HL-60/S4 treated with phorbol 12-myristate 13-acetate at 8.2 ng/mL for 4 days and 3 days (cell line): ENCODE measurements at regions not wholly inside any gene's neighbourhood (a gene's known extent, or its start where the extent isn't known, plus 50 kb on each side); places are given as distances from the start of the nearest gene placed in this dataset.

Source experiments
- in situ Hi-C: fragments of 300-500 bp; cut with MboI; formaldehyde crosslinking; loops from 2 replicates; pipeline ENCODE4 v1.15.0; 2022; ENCODE audit warnings: low sequenced_read_pairs

DNA sequence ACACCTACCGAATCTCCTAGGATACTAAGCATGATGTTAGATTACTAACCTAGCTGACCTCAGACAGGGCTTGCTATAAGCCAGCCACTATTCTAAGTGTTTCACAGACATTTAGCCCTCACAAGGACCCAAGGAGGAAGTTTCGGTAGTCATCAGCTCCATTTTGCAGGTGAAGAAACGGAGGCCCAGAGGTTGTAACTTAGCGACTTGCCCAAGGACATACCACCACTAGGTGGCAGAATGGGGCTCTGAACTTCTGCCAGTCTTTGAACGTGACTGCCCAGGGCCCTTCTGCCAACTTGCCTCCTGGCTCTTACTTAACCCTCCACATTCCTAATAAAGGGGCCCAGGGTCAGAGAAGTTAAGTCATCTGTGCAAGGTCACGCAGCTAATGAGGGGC, 283.5 kb downstream of the C1orf94 start:
- in situ Hi-C loops = no loop called here

DNA sequence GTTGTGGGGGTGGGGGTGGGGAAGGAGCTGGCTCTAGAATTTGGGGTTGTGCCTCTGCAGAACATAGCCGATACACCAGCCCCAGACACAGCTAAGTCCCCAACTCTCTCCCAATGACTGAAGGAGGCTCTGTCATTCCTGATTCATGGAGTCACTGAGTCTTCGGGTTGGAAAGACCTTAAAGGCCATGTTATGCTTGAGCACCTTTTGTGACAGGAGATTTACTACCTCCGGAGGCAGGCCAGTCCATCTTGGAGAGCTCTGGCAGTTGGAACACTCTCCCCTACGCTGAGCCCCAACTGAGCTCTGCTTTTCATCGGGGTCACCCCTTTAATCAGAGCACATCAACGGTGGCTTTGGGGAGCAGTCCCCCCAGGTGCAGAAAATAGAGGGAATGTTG, 284.4 kb upstream of the GJB5 start:
- in situ Hi-C loops = no loop called here

DNA sequence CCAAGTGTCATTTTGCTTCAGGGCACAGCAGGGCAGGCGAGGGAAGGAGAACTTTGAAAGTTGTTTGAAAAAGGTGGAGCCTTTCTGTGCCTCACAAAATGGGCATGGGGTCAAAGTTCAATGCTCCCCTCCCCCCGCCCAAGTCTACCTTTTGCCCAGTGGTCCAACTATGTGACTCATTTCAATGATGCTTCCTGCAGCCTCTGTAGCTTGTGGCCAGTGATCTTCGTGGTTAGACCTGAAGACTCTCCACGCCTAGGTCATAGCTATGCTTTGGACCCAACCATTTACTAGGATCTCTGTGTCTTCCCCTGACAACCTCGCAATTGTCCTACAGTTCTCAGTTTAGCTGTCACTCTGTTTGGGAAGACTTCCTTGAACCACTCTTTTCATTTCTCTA, 280.3 kb upstream of the GJB5 start:
- in situ Hi-C loops = no loop called here

DNA sequence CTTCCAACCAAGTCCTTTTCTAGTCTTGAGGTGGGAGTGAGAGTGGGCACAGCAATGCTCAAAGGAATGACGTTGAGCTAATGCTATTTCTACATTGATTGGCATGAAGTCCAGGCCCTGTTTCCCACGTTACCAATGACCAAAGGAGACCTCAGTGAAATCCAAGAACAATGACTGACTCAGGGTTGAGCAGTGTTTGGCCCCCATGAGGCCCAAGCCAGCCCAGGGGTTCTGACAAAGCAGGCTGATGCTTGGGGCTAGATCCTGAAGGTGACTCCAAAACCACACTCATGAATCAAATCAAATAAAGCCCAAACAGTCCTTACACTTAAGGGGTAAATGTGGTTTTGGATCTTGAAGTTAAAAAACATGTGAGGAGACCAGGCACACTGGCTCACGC, 278.5 kb upstream of the GJB5 start:
- in situ Hi-C loops = no loop called here

DNA sequence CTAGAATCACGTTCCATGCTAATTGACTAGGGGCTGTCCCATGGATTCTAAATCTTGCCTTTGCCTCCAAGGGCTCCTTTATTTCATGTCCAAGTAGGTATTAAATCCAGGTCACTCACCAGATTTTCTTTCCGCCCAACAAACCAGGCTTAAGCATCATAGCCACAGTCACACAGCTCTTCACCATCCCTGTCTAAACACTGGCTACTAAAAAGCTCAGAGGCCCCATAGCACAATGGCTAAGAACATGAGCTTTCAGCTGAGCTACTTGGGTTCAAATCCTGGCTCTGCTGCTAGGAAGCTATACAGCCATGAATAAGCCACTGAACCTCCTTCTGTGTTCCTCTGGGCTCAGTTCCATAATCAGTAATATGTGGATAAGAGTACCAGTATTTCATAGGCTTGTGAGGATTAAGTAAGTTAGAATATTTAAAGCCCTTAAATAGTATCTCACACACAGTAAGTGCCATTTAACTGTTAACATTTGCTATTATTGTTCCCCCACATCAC, 277.2 kb upstream of the GJB5 start:
- in situ Hi-C loops = no loop called here

DNA sequence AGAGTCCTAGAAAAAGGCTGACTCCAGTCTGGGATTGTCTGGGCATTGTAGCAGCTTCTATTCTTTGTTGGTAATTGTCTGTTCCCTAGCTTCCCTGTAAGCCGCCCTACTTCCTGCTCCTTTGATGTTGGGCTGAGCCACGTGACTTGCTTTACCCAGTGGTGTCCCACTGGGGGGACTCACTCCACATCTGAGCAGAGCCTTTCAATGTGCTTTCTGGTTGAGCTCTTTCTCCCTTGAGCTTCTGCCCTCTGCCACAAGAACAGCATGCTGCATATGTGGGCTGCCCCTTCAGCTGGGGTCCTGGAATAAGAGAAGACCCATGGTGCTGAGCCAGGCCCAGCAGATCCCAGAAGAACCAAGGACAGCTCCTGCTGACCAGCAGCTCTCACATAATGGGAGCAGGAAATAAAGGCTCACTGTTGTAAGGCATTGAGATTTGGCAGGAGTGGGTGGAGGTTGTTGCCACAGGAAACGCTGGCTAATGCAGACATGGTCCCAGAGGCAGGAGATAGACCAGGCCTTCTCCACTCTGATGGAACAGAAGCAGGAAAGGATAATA, 276.3 kb upstream of the GJB5 start:
- in situ Hi-C loops = no loop called here

DNA sequence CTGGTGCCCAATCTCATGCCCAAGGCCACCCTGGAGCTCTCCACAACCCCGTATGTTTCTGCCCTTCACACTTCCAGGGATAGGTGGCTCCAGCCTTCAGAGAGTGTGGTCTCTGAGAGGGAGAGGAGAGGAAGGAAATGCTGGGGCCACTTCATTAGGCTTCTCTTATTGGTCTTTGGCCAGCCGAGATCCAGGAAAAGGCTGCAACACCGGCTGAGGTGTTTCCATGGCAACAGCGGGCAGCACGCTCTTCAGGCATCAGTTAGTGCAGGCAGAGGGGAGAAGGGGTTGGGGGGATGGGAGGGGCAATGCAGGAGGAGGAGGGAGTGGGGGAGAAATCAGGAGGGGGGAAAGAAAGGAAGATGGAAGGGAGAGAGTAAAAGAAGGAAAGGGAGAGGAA, 275.1 kb upstream of the GJB5 start:
- in situ Hi-C loops = no loop called here

DNA sequence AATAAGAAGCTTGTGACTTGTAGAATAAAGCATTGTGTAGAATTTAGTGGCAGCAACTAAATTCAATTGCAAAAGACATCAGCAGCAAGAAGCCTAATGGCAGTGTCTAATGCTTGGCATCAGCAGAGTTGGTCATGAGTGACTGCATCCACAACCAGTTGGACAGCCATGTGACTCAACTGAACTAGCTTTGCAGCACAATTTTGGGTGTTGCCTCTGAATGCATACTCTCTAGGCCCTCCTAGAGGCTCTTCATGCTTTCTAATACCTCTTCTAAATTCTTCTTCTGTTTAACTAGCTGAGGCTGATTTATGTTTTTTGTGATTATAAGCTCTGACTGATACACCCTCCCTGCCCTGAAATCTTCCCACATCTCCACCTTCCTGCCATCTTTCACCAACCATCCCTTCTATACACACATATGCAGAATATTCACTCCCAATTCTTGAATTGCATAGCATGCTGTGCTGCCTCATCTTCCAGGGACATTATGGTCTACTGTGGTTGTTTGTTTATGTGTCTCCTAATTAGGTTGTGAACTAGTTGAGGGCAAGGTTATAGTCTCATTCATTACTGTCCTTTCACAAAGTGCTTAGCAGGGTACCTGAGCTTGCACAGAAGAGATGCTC, 266.7 kb upstream of the GJB5 start:
- in situ Hi-C loops = no loop called here

DNA sequence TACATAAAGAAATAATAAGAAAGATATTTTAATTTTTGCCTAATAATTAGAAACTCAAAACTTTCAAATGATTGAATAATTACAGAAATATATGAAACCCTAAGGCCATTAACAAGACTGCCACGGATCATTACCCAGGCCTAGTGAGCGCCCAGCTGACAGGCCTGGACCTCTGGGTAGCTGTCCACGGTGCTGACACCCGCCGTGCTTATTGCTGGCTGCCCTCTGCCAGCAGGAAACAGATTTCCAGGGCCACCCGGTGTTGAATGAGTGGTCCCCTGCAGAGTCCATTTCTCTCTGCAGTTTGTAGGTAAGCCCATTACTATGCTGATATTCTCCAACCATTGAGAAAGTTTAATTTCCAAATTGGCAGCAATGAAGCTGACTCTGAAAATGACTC, 254.4 kb upstream of the GJB5 start:
- in situ Hi-C loops = no loop called here

DNA sequence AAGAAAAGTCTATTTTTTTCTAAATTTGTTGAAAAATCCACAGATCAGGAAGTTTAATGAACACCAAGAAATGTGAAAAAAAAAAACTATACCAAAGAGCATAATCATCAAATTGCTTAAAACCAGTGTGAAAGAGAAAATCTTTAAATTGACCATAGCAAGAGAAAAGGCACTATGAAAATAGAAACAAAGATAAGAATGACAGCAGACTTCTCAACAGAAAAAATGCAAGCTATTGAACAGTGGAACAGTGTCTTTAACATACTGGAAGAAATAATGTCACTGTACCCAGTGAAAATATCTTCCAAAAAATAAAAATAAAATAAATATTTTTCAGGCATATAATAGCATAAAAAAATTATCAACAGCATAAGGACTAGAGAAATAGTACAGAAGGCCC, 243.0 kb upstream of the GJB5 start:
- in situ Hi-C loops = no loop called here

DNA sequence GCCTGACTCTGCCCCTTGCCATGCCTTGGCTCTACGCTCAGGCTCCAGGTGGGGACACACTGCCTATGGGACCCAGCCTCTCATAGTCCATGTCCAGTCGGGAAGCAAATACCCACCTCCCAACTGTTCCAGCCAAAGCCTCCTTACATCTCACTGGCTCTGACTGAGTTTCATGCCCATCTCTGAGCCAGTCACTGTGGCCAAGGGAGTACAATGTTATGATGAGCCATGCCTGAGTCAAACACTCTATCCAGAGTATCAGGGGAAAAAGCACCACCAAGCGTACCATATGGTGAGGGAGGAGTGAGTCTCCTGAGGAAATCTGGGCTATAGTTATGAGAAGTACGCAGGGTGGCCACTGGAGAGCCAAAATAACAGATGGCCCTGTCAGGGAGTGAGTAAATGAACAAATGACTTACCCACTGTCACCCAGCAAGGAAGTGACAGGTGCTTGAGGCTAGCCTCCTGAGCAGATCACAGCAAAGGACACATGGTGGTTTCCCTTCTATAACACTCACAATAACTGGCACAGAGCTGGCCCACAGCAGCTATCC, 236.6 kb upstream of the GJB5 start:
- in situ Hi-C loops = no loop called here

DNA sequence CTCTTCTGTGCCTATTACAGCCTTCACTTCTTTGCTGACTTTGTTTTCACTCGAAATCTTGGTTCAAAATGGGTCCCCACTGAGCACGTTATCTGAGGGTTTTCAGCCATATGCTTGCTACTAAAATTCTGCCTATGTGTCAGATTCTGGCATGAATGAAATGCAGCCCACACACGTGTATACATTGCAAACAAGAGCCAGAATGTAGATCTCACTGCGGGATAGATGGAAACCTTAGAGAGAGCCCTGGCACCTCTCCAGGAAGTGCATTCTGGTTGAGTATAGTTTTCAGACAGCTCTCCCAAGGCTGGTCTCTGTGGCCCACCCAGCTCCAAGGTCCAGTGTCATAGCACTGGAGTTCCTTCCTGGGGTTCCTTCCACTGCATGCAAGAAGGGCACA, 234.7 kb upstream of the GJB5 start:
- in situ Hi-C loops = no loop called here

DNA sequence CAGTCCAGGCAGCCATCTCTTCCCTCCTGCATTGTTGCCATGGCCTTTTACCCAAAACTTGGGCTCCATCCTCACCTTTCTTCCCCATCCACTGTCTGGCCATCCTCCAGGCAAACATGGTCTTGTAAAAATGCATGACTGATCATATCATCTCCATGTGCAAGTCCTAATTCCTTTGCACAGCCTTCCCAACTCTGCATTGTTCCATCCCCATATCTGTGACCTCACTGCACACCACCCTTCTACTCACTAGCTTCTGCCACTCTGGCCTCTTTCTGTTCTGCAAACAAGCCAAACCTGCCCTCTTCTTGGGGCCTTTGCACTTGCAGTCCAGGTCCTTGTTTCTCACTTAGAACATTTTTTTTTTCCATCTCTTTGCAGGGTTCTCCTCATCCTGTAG, 230.1 kb upstream of the GJB5 start:
- in situ Hi-C loops = no loop called here

DNA sequence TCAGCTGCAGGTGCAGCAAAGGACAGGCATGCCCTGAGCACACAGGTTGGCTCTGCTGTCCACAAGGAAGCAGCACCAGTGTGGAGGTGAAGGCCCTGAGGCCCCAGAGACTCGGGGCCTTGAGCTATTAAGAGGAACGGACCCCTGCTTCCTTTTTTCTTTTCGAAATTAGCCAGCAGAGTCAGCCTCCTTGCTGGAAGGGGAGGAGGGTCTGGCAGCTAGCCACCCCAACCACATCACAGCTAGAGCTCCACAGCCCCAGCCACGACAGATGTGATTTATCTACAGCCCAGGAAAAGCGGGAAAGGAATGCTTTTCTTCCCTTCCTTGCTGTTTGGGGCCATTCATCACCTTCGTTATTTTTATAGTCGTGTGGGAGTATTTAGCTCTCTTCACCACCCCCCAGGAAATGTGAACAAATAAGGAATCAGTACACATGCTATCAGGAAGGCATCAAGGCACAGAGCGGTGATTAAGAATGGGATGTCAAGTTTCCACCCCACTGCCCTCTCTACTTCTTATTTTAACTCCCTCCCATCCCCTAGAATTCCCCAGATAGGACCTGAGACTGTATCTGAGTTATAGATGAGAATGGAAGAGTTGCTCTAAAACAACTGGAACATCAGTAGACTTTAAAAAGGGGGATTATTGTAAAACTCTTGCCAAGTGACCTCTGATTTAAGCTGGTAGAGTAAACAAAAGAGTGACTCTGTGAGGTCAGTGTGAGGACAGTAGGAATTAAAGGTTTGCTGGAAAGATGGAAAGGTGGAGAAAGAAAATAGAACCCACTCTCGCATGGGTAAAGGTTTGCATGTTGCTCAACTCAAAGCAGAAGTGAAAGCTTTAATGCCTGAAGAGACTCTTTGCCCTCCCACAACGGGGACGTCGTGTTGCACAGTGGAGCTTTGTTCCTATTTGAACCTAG, 224.7 kb upstream of the GJB5 start:
- in situ Hi-C loops = no loop called here

DNA sequence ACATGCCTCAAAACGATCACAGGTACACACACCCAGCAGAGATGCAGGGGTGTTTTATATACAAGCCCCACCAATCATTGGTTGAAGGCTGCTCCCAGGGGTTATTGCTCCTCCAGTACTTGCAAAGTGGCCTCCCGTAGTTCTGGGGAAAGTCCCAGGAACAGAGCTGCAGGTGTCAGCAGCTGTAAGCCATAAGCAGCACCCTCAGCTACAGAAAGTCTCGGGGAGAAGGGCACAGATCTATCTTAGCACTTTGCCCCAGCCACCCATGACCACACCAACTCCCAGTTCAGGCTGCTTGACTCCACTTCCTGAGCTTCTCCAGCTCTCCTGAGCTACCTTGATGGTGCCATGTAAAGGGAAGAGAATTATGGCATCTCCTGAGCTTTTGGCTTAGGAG, 222.7 kb upstream of the GJB5 start:
- in situ Hi-C loops = no loop called here

DNA sequence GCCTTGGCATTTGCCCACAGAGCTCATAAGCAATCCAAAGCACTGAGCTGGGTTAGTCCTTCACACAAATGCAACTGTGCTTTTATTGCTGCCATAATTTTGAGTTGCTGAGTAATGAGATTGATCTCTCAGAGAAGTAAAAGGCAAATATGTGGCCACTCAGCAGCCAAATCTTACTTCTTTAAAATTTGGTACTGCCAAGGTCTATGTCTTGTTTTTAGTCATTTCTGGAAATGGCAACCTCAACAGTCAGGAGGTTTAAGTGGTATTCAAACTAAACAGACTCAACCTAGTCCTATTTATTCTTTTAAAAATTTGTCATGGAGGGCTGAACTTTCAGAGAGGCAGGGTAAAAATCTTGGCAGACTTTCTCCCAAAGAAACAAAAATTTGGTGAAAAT, 216.4 kb upstream of the GJB5 start:
- in situ Hi-C loops = no loop called here

DNA sequence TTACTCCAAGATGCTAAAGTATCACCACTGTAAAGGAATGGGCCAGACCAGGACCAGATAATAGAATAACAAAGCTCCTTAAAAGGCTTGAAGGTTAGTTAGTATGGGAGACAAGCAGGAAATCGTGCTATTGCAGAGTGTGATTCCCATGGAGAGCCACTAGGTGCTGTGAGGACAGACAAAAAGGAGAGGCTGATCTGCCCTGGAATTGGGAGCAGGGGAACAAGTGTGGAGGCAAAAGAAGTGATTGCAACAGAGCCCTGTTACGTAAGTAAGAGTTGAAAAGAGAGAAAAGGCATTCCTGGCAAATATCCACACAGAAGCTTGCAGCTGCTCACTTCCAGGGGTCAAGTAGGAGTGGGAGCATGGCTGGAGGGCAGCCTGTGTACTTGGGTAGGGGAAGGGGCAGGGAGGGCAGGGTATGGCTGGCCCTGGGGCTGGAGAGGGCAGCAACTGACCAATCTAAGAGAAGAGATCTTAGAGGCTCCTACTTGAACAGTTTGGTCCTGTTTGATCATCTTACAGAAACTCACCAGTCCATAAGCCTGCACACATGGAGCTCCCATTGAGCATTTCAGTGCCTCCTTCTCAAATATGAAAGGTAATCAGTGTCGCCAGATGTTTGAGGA, 207.7 kb upstream of the GJB5 start:
- in situ Hi-C loops = no loop called here

DNA sequence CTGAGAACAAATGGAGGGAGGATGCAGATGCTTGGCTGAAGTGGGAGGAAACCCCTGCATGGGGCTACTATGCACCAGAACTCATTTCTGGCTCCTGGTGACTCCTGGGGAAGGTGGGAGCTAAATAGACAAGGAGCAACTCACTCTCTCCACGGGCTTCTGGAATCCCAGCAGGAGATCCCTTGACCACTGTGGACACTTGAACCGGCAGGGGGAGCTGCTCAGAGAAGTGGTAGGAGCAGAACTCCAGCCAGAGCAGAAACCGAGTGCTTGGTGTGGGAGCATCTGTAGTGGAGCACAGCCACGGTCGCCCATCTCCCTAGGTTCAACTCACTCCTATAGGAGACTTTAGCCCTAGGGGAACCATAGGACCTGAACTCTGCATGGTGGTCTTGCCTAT, 205.6 kb upstream of the GJB5 start:
- in situ Hi-C loops = no loop called here

DNA sequence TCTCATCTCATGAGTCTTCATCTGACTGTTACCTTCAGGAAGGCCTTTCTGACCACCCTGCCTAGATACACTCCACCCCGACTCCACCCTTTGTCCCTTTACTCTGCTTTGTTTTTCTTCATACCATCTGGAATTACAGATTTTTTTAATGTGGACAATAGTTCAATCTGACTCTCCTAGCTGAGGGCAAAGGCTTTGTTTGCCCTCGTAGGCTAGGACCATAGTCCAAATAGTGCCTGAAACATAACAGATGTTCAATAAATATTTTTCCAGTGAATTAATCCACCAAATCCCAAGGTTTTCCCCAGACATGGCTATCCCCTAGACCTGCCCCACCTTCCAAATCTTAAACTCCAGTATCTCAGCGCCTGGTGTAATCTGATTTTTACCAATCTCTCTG, 176.5 kb upstream of the GJB5 start:
- in situ Hi-C loops = loop anchor here (25.0 kb wide), 1 partner anchor 941 kb away; no protein-coding TSS in a partner anchor

DNA sequence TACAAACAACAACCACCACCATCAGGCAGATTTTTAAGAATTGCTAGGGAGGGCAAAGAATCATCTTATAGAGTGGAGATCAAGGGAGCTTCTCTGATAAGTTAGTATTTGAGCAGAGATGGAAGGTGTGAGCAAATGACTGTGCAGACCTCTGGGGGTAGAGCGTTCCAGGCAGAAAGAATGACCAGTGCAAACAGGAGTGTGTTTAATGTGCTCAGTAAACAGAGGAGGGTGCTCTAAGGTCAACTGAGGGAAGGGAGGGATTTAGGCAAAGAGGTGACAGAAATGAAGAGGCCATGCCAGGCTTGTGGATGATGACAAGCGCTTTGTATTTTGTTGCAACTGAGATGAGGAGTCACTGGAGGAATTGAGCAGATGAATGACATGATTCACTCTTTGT, 172.5 kb upstream of the GJB5 start:
- in situ Hi-C loops = loop anchor here (25.0 kb wide), 1 partner anchor 945 kb away; no protein-coding TSS in a partner anchor

DNA sequence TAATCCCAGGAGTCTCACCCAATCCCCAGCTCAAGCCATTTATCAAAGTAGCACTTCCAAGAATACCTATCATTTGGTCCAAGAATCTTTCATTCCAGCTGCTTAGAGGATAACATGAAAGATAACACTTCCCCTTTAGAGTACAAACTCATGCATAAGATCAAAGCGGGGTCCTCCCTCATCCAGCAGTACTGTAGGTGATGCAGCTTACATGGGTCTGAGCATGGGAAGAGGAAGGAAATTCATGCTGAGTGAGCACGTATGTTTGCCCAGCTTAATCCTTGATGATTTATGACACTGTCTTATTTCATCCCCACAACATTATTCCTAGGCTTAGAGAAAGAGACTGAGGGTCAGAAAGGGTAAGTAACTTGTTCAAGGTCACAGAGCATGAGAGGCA, 167.1 kb upstream of the GJB5 start:
- in situ Hi-C loops = loop anchor here (25.0 kb wide), 1 partner anchor 950 kb away; no protein-coding TSS in a partner anchor
